SK-N-SH (cell line): ENCODE measurements at regions not wholly inside any gene's neighbourhood (a gene's known extent, or its start where the extent isn't known, plus 50 kb on each side); places are given as distances from the start of the nearest gene placed in this dataset.
A peak's percentile ranks its signal among the peaks of the same experiment; 100 is the strongest.

Experiments used
- CTCF ChIA-PET: fragments of 300-600, 350-600 bp; formaldehyde crosslinking; extraction: SDS; loops from one replicate; lab custom pipeline; 2021; lab: Yijun Ruan, JAX
- POLR2A ChIA-PET: fragments of 350-600 bp; sonication (Branson Sonifier 250); formaldehyde crosslinking; extraction: SDS; loops from one replicate; lab custom pipeline; 2020; ENCODE audit warnings: antibody characterized with exemption, inconsistent platforms; lab: Yijun Ruan, JAX
- DNase-seq: peaks from one replicate; pipeline ENCODE4 v3.0.0; 2012
- H2AFZ ChIP-seq: fragments of 200-600 bp; sonication (generic); 2 replicates; pipeline ENCODE4 v1.8.1; 2016; ENCODE audit warnings: antibody characterized with exemption, mild to moderate bottlenecking, low read depth
- H3F3A ChIP-seq: fragments of 200-600 bp; sonication (generic); replicated peaks from 2 replicates; pipeline ENCODE3; 2016; ENCODE audit warnings: antibody characterized with exemption, mild to moderate bottlenecking; ENCODE audit not compliant: insufficient read depth
- H3K27ac ChIP-seq, 2 experiments: fragments of 200-500 bp in 1 of 2; fragments of 200-600 bp in 1 of 2; sonication (Bioruptor generic) in 1 of 2; sonication (generic), shearing (Covaris generic) in 1 of 2; 2 replicates each; pipeline versions ENCODE4 v1.5.1 to v1.6.1; 2014 to 2016; ENCODE audit warnings: low read depth in 2 of 2, inconsistent platforms in 1 of 2, low read length in 1 of 2, mild to moderate bottlenecking in 1 of 2, mixed read lengths in 1 of 2
- H3K27me3 ChIP-seq: fragments of 200-600 bp; sonication (generic), shearing (Covaris generic); 2 replicates; pipeline ENCODE4 v1.6.1; 2016; ENCODE audit warnings: mixed run types; ENCODE audit not compliant: insufficient read depth
- H3K36me3 ChIP-seq, 2 experiments: fragments of 200-500 bp in 1 of 2; fragments of 200-600 bp in 1 of 2; sonication (Bioruptor generic) in 1 of 2; sonication (generic) in 1 of 2; replicated peaks in 1 of 2; 2 replicates each; pipeline versions ENCODE3 to v1.5.1; 2014 to 2016; ENCODE audit warnings: low read length in 1 of 2, mild to moderate bottlenecking in 1 of 2; ENCODE audit not compliant: insufficient read depth in 2 of 2, control insufficient read depth in 1 of 2
- H3K4me1 ChIP-seq, 2 experiments: fragments of 200-500 bp in 1 of 2; fragments of 200-600 bp in 1 of 2; sonication (Bioruptor generic) in 1 of 2; sonication (generic), shearing (Covaris generic) in 1 of 2; 2 replicates each; pipeline versions ENCODE4 v1.5.1 to v1.6.1; 2014 to 2016; ENCODE audit warnings: low read depth in 1 of 2, low read length in 1 of 2, mixed run types in 1 of 2; ENCODE audit not compliant: insufficient read depth in 2 of 2, control insufficient read depth in 1 of 2
- H3K4me2 ChIP-seq: fragments of 200-600 bp; sonication (generic), shearing (Covaris generic); 2 replicates; pipeline ENCODE4 v1.6.1; 2017; ENCODE audit warnings: mixed run types
- H3K4me3 ChIP-seq, 2 experiments: fragments of 200-500 bp in 1 of 2; fragments of 200-600 bp in 1 of 2; sonication (Bioruptor generic) in 1 of 2; sonication (generic), shearing (Covaris generic) in 1 of 2; 2 replicates each; pipeline versions ENCODE4 v1.5.1 to v1.8.1; 2014 to 2016; ENCODE audit warnings: low read depth in 2 of 2, inconsistent platforms in 1 of 2, low read length in 1 of 2, mild to moderate bottlenecking in 1 of 2, mixed read lengths in 1 of 2, moderate library complexity in 1 of 2
- H3K79me2 ChIP-seq: fragments of 200-600 bp; sonication (generic); 2 replicates; pipeline ENCODE4 v1.8.1; 2017; ENCODE audit warnings: mild to moderate bottlenecking; ENCODE audit not compliant: insufficient read depth
- H3K9ac ChIP-seq: fragments of 200-600 bp; sonication (generic); 2 replicates; pipeline ENCODE4 v1.6.1; 2017; ENCODE audit warnings: mixed run types
- H3K9me2 ChIP-seq: fragments of 200-600 bp; sonication (generic); 2 replicates; pipeline ENCODE4 v1.6.1; 2017; ENCODE audit warnings: mixed run types
- H3K9me3 ChIP-seq: fragments of 200-600 bp; sonication (generic); 2 replicates; pipeline ENCODE4 v1.6.1; 2017; ENCODE audit warnings: mixed run types, mild to moderate bottlenecking, moderate library complexity
- H4K20me1 ChIP-seq: fragments of 200-600 bp; sonication (generic); 2 replicates; pipeline ENCODE4 v1.6.1; 2017; ENCODE audit warnings: mild to moderate bottlenecking, mixed run types; ENCODE audit not compliant: insufficient read depth
- ELF1 ChIP-seq: IDR thresholded peaks from 2 replicates; pipeline ENCODE4 v1.4.0; 2012
- FOXJ3 ChIP-seq: sonication (generic); formaldehyde crosslinking; IDR thresholded peaks from 2 replicates; pipeline ENCODE4 v1.5.1; 2020; ENCODE audit warnings: mild to moderate bottlenecking, missing genetic modification reagents
- FOXM1 ChIP-seq: IDR thresholded peaks from 2 replicates; pipeline ENCODE4 v1.4.0; 2012; ENCODE audit warnings: low read depth, mild to moderate bottlenecking
- GABPA ChIP-seq: IDR thresholded peaks from 2 replicates; pipeline ENCODE4 v1.4.0; 2012; ENCODE audit warnings: low read depth, mild to moderate bottlenecking
- JUND ChIP-seq: IDR thresholded peaks from 2 replicates; pipeline ENCODE4 v1.4.0; 2012
- MEF2A ChIP-seq: IDR thresholded peaks from 2 replicates; pipeline ENCODE4 v1.4.0; 2012; ENCODE audit warnings: low read depth, borderline replicate concordance
- MXI1 ChIP-seq: IDR thresholded peaks from 2 replicates; pipeline ENCODE4 v1.6.1; 2012; ENCODE audit warnings: mild to moderate bottlenecking, low read depth, low read length, improper control_type of control experiment
- NRF1 ChIP-seq: IDR thresholded peaks from 2 replicates; pipeline ENCODE4 v1.6.1; 2012; ENCODE audit warnings: low read depth, mild to moderate bottlenecking, low read length
- RCOR1 ChIP-seq: fragments of 150-350 bp; IDR thresholded peaks from 2 replicates; pipeline ENCODE4 v1.6.1; 2017; ENCODE audit warnings: antibody characterized with exemption, low read length
- RXRA ChIP-seq: IDR thresholded peaks from 2 replicates; pipeline ENCODE4 v1.4.0; 2012; ENCODE audit warnings: low read depth, mild to moderate bottlenecking, borderline replicate concordance
- SMC3 ChIP-seq: IDR thresholded peaks from 2 replicates; pipeline ENCODE4 v1.6.1; 2012; ENCODE audit warnings: low read depth, low read length, improper control_type of control experiment
- TCF12 ChIP-seq: IDR thresholded peaks from 2 replicates; pipeline ENCODE4 v1.4.0; 2012
- TEAD4 ChIP-seq: IDR thresholded peaks from 2 replicates; pipeline ENCODE4 v1.4.0; 2012; ENCODE audit warnings: mild to moderate bottlenecking, borderline replicate concordance; ENCODE audit not compliant: insufficient read depth
- WGBS: methylation state at CpG from one replicate; pipeline ENCODE4 v1.1.6; 2017; ENCODE audit warnings: low lambda C conversion rate; 5-methylcytosine and 5-hydroxymethylcytosine counted together
- TF ChIP-seq, protein P1 (sequence below): IDR thresholded peaks from 2 replicates; pipeline ENCODE4 v1.4.0; 2012; ENCODE audit warnings: low read depth
- TF ChIP-seq, protein P2 (sequence below): IDR thresholded peaks from 2 replicates; pipeline ENCODE4 v1.4.0; 2012; ENCODE audit warnings: low read depth, borderline replicate concordance
- TF ChIP-seq, protein P3 (sequence below): fragments of 200-600 bp; sonication (generic); IDR thresholded peaks from 2 replicates; pipeline ENCODE4 v1.6.1; 2017; ENCODE audit warnings: antibody characterized with exemption, mild to moderate bottlenecking, moderate library complexity
- TF ChIP-seq, protein P4 (sequence below): fragments of 150-350 bp; IDR thresholded peaks from 2 replicates; pipeline ENCODE4 v1.6.1; 2017; ENCODE audit warnings: antibody characterized with exemption, low read length, low read depth, borderline replicate concordance
- TF ChIP-seq, protein P5 (sequence below): fragments of 150-350 bp; IDR thresholded peaks from 2 replicates; pipeline ENCODE4 v1.6.1; 2016; ENCODE audit warnings: mild to moderate bottlenecking, low read depth, low read length

DNA sequence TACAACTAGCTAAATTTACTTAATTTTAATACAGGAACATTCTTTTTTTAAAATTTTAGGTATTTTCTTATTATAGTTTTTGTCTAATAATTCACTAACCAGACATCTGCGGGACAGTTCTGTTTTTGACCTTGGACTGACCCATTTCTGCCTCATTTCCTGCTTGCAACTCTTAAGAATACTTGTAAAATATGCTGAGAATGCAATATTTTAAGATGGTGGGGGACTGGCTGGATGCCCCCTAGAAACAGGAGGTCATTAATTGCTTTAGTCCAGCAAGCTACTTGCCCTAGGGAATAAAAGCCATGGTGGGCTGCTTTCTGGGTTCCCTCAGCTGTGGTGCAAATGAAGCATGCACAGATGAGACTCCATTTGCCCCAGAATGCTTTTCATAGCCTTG lies 2348.4 kb downstream of the PCDH7 start:
- Histone ChIP-seq H3K9me2 (no peaks in the 10 kb centered on the region), H3K9me3 (no peaks in the 10 kb centered on the region), H3F3A (peaks cover 8% of the 10 kb centered on the region), H3K4me2 (no peak overlapping the region), H3K36me3 (peaks cover 0 to 4% of the 10 kb centered on the region in 2 experiments), H3K27me3 (no peaks in the 10 kb centered on the region), H3K9ac (no peak overlapping the region), H2AFZ (no peak overlapping the region), H4K20me1 (no peaks in the 10 kb centered on the region), H3K27ac (no peak overlapping the region), H3K79me2 (no peaks in the 10 kb centered on the region), H3K4me1 (peaks cover 0 to 25% of the 10 kb centered on the region in 2 experiments; a peak in 2 of 4 replicates), H3K4me3 (no peak overlapping the region)
- 17% methylated on average over 1 of the region's 1 CpG for WGBS
- DNase-seq: no peak
- POLR2A ChIA-PET: no interaction called here
- CTCF ChIA-PET: no interaction called here
- TF ChIP-seq MEF2A (no peak), JUND (no peak), FOXJ3 (CRISPR knock-in tag) (no peak), RXRA (no peak), SMC3 (no peak), ELF1 (no peak), GABPA (no peak), TCF12 (no peak), MXI1 (no peak), NRF1 (no peak), FOXM1 (no peak), RCOR1 (no peak)
- TF ChIP-seq, protein P1, sequence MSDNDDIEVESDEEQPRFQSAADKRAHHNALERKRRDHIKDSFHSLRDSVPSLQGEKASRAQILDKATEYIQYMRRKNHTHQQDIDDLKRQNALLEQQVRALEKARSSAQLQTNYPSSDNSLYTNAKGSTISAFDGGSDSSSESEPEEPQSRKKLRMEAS: no peak
- TF ChIP-seq, protein P2, sequence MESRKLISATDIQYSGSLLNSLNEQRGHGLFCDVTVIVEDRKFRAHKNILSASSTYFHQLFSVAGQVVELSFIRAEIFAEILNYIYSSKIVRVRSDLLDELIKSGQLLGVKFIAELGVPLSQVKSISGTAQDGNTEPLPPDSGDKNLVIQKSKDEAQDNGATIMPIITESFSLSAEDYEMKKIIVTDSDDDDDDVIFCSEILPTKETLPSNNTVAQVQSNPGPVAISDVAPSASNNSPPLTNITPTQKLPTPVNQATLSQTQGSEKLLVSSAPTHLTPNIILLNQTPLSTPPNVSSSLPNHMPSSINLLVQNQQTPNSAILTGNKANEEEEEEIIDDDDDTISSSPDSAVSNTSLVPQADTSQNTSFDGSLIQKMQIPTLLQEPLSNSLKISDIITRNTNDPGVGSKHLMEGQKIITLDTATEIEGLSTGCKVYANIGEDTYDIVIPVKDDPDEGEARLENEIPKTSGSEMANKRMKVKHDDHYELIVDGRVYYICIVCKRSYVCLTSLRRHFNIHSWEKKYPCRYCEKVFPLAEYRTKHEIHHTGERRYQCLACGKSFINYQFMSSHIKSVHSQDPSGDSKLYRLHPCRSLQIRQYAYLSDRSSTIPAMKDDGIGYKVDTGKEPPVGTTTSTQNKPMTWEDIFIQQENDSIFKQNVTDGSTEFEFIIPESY: no peak
- TF ChIP-seq, protein P3, sequence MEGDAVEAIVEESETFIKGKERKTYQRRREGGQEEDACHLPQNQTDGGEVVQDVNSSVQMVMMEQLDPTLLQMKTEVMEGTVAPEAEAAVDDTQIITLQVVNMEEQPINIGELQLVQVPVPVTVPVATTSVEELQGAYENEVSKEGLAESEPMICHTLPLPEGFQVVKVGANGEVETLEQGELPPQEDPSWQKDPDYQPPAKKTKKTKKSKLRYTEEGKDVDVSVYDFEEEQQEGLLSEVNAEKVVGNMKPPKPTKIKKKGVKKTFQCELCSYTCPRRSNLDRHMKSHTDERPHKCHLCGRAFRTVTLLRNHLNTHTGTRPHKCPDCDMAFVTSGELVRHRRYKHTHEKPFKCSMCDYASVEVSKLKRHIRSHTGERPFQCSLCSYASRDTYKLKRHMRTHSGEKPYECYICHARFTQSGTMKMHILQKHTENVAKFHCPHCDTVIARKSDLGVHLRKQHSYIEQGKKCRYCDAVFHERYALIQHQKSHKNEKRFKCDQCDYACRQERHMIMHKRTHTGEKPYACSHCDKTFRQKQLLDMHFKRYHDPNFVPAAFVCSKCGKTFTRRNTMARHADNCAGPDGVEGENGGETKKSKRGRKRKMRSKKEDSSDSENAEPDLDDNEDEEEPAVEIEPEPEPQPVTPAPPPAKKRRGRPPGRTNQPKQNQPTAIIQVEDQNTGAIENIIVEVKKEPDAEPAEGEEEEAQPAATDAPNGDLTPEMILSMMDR: no peak

DNA sequence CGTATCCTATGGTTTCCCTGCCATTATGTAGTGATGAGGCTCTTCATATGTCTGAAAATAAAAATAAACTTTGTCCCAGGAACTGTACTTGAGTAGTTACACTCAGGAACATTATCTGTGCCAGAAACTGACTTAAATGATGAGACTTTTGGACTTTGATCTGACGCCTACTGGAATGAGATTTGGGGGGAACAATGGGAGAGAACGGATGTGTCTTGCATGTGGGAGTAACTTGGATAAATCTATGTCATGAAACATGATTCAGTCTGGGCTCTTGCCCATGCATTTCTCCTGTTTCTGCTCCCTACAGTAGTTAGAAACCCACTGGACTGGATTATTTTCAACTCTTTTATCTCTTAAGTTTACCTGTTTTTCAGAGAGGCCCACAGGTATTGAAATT lies 2351.4 kb downstream of the PCDH7 start:
- H3K79me2 ChIP-seq: no peaks in the 10 kb centered on the region
- H3K9ac ChIP-seq: no peak overlapping the region
- POLR2A ChIA-PET: no interaction called here
- no peaks in the 10 kb centered on the region for H3K27me3 ChIP-seq
- no peaks in the 10 kb centered on the region for H3K9me3 ChIP-seq
- H3K4me1 ChIP-seq: peaks cover 0 to 10% of the 10 kb centered on the region in 2 experiments; a peak in 2 of 4 replicates
- no peaks in the 10 kb centered on the region for H3K9me2 ChIP-seq
- peaks cover 8% of the 10 kb centered on the region for H3F3A ChIP-seq
- H4K20me1 ChIP-seq: no peaks in the 10 kb centered on the region
- WGBS: 12% methylated on average over 3 of the region's 3 CpGs
- peaks cover 0 to 4% of the 10 kb centered on the region in 2 experiments for H3K36me3 ChIP-seq
- H2AFZ ChIP-seq: no peak overlapping the region
- H3K4me3 ChIP-seq: no peak overlapping the region
- no peak overlapping the region for H3K4me2 ChIP-seq
- H3K27ac ChIP-seq: peak overlapping the region; percentile 24 to 74; a peak in 2 of 4 replicates
- CTCF ChIA-PET: no interaction called here
- DNase-seq: no peak
- no peak for TF ChIP-seq RCOR1
- TF ChIP-seq MEF2A: no peak
- no peak for TF ChIP-seq FOXM1
- TF ChIP-seq JUND: no peak
- no peak for TF ChIP-seq ELF1
- TF ChIP-seq TEAD4: no peak
- TF ChIP-seq, protein P1: no peak
- TF ChIP-seq, protein P4, sequence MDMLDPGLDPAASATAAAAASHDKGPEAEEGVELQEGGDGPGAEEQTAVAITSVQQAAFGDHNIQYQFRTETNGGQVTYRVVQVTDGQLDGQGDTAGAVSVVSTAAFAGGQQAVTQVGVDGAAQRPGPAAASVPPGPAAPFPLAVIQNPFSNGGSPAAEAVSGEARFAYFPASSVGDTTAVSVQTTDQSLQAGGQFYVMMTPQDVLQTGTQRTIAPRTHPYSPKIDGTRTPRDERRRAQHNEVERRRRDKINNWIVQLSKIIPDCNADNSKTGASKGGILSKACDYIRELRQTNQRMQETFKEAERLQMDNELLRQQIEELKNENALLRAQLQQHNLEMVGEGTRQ: no peak
- TF ChIP-seq, protein P3: no peak
- TF ChIP-seq, protein P5, sequence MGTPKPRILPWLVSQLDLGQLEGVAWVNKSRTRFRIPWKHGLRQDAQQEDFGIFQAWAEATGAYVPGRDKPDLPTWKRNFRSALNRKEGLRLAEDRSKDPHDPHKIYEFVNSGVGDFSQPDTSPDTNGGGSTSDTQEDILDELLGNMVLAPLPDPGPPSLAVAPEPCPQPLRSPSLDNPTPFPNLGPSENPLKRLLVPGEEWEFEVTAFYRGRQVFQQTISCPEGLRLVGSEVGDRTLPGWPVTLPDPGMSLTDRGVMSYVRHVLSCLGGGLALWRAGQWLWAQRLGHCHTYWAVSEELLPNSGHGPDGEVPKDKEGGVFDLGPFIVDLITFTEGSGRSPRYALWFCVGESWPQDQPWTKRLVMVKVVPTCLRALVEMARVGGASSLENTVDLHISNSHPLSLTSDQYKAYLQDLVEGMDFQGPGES: no peak
